A549 (cell line): ENCODE measurements at regions not wholly inside any gene's neighbourhood (a gene's known extent, or its start where the extent isn't known, plus 50 kb on each side); places are given as distances from the start of the nearest gene placed in this dataset.

ENCODE experiments used
- ATAC-seq, 2 experiments: fragments of 200-7000 bp in 1 of 2; fragments of >200 bp in 1 of 2; cut with Nextera tagmentation in 1 of 2; cut with Tn5 transposase in 1 of 2; 3 replicates each; pipeline versions ENCODE4 v1.8.0 to v1.9.1; 2018 to 2020; ENCODE audit warnings: mild to moderate bottlenecking in 1 of 2, moderate library complexity in 1 of 2
- CTCF ChIA-PET: fragments of 300-600 bp; sonication (Branson Sonifier 250); formaldehyde crosslinking; extraction: SDS; loops from one replicate; lab custom pipeline; 2021; ENCODE audit warnings: antibody characterized with exemption, inconsistent platforms; lab: Yijun Ruan, JAX
- POLR2A ChIA-PET: fragments of 350-600 bp; formaldehyde crosslinking; extraction: SDS; loops from one replicate; lab custom pipeline; 2021; ENCODE audit warnings: antibody characterized with exemption, inconsistent platforms; lab: Yijun Ruan, JAX
- DNase-seq, 2 experiments: peaks; one replicate each; pipeline versions ENCODE4 v3.0.0 to v3.0.0-alpha.2; 2011 to 2016; ENCODE audit warnings: low read depth in 1 of 2, low spot score in 1 of 2
- FAIRE-seq: peaks from 2 replicates; lab custom pipeline; 2011; peaks lifted over from hg19 to GRCh38; lab: Jason Lieb, UNC
- H3K27ac ChIP-seq, 2 experiments: fragments of >200 bp; sonication (Bioruptor Twin); formaldehyde crosslinking; 3 replicates each; pipeline ENCODE4 v1.5.1; 2016 to 2017
- H3K4me1 ChIP-seq: fragments of >200 bp; sonication (Bioruptor Twin); formaldehyde crosslinking; 3 replicates; pipeline ENCODE4 v1.6.1; 2016
- H3K4me2 ChIP-seq: fragments of >200 bp; sonication (Bioruptor Twin); formaldehyde crosslinking; 3 replicates; pipeline ENCODE4 v1.6.1; 2016
- H3K4me3 ChIP-seq: fragments of >200 bp; sonication (Bioruptor Twin); formaldehyde crosslinking; 3 replicates; pipeline ENCODE4 v1.5.1; 2016
- H3K9me3 ChIP-seq: fragments of >200 bp; sonication (Bioruptor Twin); formaldehyde crosslinking; 3 replicates; pipeline ENCODE4 v1.6.1; 2016
- BCL3 ChIP-seq: fragments of >200 bp; sonication (Bioruptor Twin); formaldehyde crosslinking; IDR thresholded peaks from 3 replicates; pipeline ENCODE4 v1.6.1; 2016
- BHLHE40 ChIP-seq: IDR thresholded peaks from 2 replicates; pipeline ENCODE4 v1.6.1; 2012; ENCODE audit warnings: low read depth, low read length, inconsistent platforms
- CBX8 ChIP-seq: fragments of 200-600 bp; sonication (generic); IDR thresholded peaks from 2 replicates; pipeline ENCODE4 v1.6.1; 2016
- CHD2 ChIP-seq: fragments of 150-350 bp; IDR thresholded peaks from 2 replicates; pipeline ENCODE4 v1.6.1; 2014; ENCODE audit warnings: low read length; ENCODE audit not compliant: partially characterized antibody
- CHD4 ChIP-seq: fragments of 200-600 bp; sonication (generic); IDR thresholded peaks from 2 replicates; pipeline ENCODE4 v1.6.1; 2016; ENCODE audit warnings: antibody characterized with exemption, mild to moderate bottlenecking, borderline replicate concordance
- EHF ChIP-seq: fragments of 250-450 bp; sonication (Bioruptor Pico); IDR thresholded peaks from 2 replicates; pipeline ENCODE4 v1.5.0; 2020; ENCODE audit warnings: mild to moderate bottlenecking
- EHMT2 ChIP-seq: fragments of 200-600 bp; sonication (generic); IDR thresholded peaks from 2 replicates; pipeline ENCODE4 v1.6.1; 2016; ENCODE audit warnings: antibody characterized with exemption, low read depth, mild to moderate bottlenecking, moderate library complexity
- EP300 ChIP-seq, 2 experiments: fragments of >200 bp; sonication (Bioruptor Twin); formaldehyde crosslinking; IDR thresholded peaks; 2 replicates in 1 of 2; 3 replicates in 1 of 2; pipeline ENCODE4 v1.6.1; 2016 to 2017
- ESRRA ChIP-seq: fragments of 150-350 bp; IDR thresholded peaks from 2 replicates; pipeline ENCODE4 v1.6.1; 2014; ENCODE audit warnings: mild to moderate bottlenecking, low read length, borderline replicate concordance
- FOSL2 ChIP-seq, 2 experiments: fragments of 450-650 bp in 1 of 2; fragments of >200 bp in 1 of 2; sonication (Bioruptor Twin) in 1 of 2; formaldehyde crosslinking; IDR thresholded peaks; 2 replicates each; pipeline versions ENCODE4 v1.5.0 to v1.6.1; 2016 to 2020; ENCODE audit warnings: mild to moderate bottlenecking in 1 of 2, moderate library complexity in 1 of 2
- HDAC2 ChIP-seq: fragments of 200-600 bp; sonication (generic); IDR thresholded peaks from 2 replicates; pipeline ENCODE4 v1.6.1; 2016
- HES2 ChIP-seq: fragments of >200 bp; sonication (Bioruptor Twin); formaldehyde crosslinking; IDR thresholded peaks from 2 replicates; pipeline ENCODE4 v1.6.1; 2016
- HEYL ChIP-seq: fragments of 250-450 bp; sonication (Bioruptor Pico); IDR thresholded peaks from 2 replicates; pipeline ENCODE4 v1.8.0; 2021; ENCODE audit warnings: mild to moderate bottlenecking, moderate library complexity
- HOXA7 ChIP-seq: fragments of 250-450 bp; sonication (Bioruptor Pico); IDR thresholded peaks from 2 replicates; pipeline ENCODE4 v1.5.0; 2020; ENCODE audit warnings: mild to moderate bottlenecking, moderate library complexity
- HOXB5 ChIP-seq: fragments of 250-450 bp; sonication (Bioruptor Pico); IDR thresholded peaks from 2 replicates; pipeline ENCODE4 v1.5.0; 2020; ENCODE audit warnings: mild to moderate bottlenecking, moderate library complexity
- JUN ChIP-seq, 2 experiments: fragments of >200 bp; sonication (Bioruptor Twin); formaldehyde crosslinking; IDR thresholded peaks; 2 replicates in 1 of 2; 3 replicates in 1 of 2; pipeline ENCODE4 v1.6.1; 2016 to 2017
- JUNB ChIP-seq: fragments of >200 bp; sonication (Bioruptor Twin); formaldehyde crosslinking; IDR thresholded peaks from 2 replicates; pipeline ENCODE4 v1.6.1; 2016
- MAX ChIP-seq: IDR thresholded peaks from 2 replicates; pipeline ENCODE4 v1.6.1; 2012
- MAZ ChIP-seq: fragments of 150-350 bp; IDR thresholded peaks from 2 replicates; pipeline ENCODE4 v1.6.1; 2014; ENCODE audit warnings: antibody characterized with exemption, low read depth, low read length, borderline replicate concordance
- NPAS2 ChIP-seq: fragments of 250-450 bp; sonication (Bioruptor Pico); IDR thresholded peaks from 2 replicates; pipeline ENCODE4 v1.8.0; 2022; ENCODE audit warnings: mild to moderate bottlenecking, moderate library complexity, borderline replicate concordance
- PHF8 ChIP-seq: fragments of 200-600 bp; sonication (generic); IDR thresholded peaks from 2 replicates; pipeline ENCODE4 v1.6.1; 2016; ENCODE audit warnings: low read depth, mild to moderate bottlenecking, antibody characterized with exemption, moderate library complexity, borderline replicate concordance
- RAD21 ChIP-seq, 2 experiments: fragments of >200 bp in 1 of 2; sonication (Bioruptor Twin) in 1 of 2; formaldehyde crosslinking in 1 of 2; IDR thresholded peaks in 1 of 2; conservative IDR thresholded peaks in 1 of 2; 2 replicates in 1 of 2; 3 replicates in 1 of 2; pipeline ENCODE4 v1.6.1; 2012 to 2018; ENCODE audit warnings: inconsistent platforms in 1 of 2
- RFX5 ChIP-seq: fragments of 450-650 bp; IDR thresholded peaks from 2 replicates; pipeline ENCODE4 v1.7.1; 2014; ENCODE audit warnings: antibody characterized with exemption, mild to moderate bottlenecking, moderate library complexity
- RNF2 ChIP-seq: fragments of 200-600 bp; sonication (generic); IDR thresholded peaks from 2 replicates; pipeline ENCODE4 v1.6.1; 2016; ENCODE audit warnings: low read depth, mild to moderate bottlenecking, antibody characterized with exemption, moderate library complexity, borderline replicate concordance
- SREBF2 ChIP-seq: fragments of 450-650 bp; IDR thresholded peaks from 2 replicates; pipeline ENCODE4 v1.6.1; 2014; ENCODE audit warnings: mild to moderate bottlenecking, moderate library complexity
- USF2 ChIP-seq: fragments of 450-650 bp; IDR thresholded peaks from 2 replicates; pipeline ENCODE4 v1.6.1; 2014; ENCODE audit warnings: antibody characterized with exemption
- ZSCAN20 ChIP-seq: fragments of 250-450 bp; sonication (Bioruptor Pico); IDR thresholded peaks from 2 replicates; pipeline ENCODE4 v1.8.0; 2022; ENCODE audit warnings: mild to moderate bottlenecking, moderate library complexity
- WGBS: methylation state at CpG from one replicate; pipeline ENCODE4 v1.1.6; 2017; ENCODE audit errors: missing lambda C conversion rate; 5-methylcytosine and 5-hydroxymethylcytosine counted together
- TF ChIP-seq, protein P1 (sequence below): fragments of 150-350 bp; IDR thresholded peaks from 2 replicates; pipeline ENCODE4 v1.6.1; 2014; ENCODE audit warnings: low read depth, mild to moderate bottlenecking, low read length
- TF ChIP-seq, protein P2 (sequence below): fragments of >200 bp; sonication (Bioruptor Twin); formaldehyde crosslinking; IDR thresholded peaks from 3 replicates; pipeline ENCODE4 v1.5.1; 2016
- TF ChIP-seq, protein P3 (sequence below): fragments of 250-450 bp; sonication (Bioruptor Pico); IDR thresholded peaks from 2 replicates; pipeline ENCODE4 v1.5.0; 2020; ENCODE audit warnings: low read depth, mild to moderate bottlenecking, moderate library complexity

GRCh38 chr2:57527685-57528084, 518.9 kb upstream of the VRK2 start:
- DNase-seq = no peak
- ATAC-seq = no peak
- no peak overlapping the region for H3K4me3 ChIP-seq
- no peak for FAIRE-seq
- H3K27ac ChIP-seq = no peak overlapping the region
- WGBS = 0% methylated on average over 1 of the region's 1 CpG
- no peak overlapping the region for H3K4me2 ChIP-seq
- POLR2A ChIA-PET = no interaction called here
- no peaks in the 10 kb centered on the region for H3K9me3 ChIP-seq
- CTCF ChIA-PET = interaction anchor here (0.7 to 1.3 kb wide), 2 partner anchors 12 to 942 kb away, joined by 3 read pairs; no protein-coding TSS in a partner anchor
- H3K4me1 ChIP-seq = no peaks in the 10 kb centered on the region
- TF ChIP-seq ZSCAN20 (CRISPR knock-in tag) (no peak), HOXA7 (CRISPR knock-in tag) (no peak), RNF2 (no peak), HOXB5 (CRISPR knock-in tag) (no peak), RFX5 (no peak), EHMT2 (no peak), CBX8 (no peak), USF2 (no peak), JUN (IDR thresholded peaks at IDR 0.05) (no peak), SREBF2 (no peak), RAD21 (conservative IDR thresholded peaks at IDR 0.05 in 1 of 2, IDR thresholded peaks at IDR 0.05 in 1 of 2) (no peak), EHF (CRISPR knock-in tag) (no peak), CHD4 (no peak), HES2 (no peak), FOSL2 (IDR thresholded peaks at IDR 0.05) (no peak), FOSL2 (CRISPR knock-in tag; IDR thresholded peaks at IDR 0.05) (no peak)
- TF ChIP-seq, protein P1, sequence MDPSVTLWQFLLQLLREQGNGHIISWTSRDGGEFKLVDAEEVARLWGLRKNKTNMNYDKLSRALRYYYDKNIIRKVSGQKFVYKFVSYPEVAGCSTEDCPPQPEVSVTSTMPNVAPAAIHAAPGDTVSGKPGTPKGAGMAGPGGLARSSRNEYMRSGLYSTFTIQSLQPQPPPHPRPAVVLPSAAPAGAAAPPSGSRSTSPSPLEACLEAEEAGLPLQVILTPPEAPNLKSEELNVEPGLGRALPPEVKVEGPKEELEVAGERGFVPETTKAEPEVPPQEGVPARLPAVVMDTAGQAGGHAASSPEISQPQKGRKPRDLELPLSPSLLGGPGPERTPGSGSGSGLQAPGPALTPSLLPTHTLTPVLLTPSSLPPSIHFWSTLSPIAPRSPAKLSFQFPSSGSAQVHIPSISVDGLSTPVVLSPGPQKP = no peak

- no peak overlapping the region for H3K4me3 ChIP-seq
- H3K9me3 ChIP-seq = no peaks in the 10 kb centered on the region
- no peak overlapping the region for H3K27ac ChIP-seq
- ChIA-PET POLR2A (no interaction called here), CTCF (interaction anchor here (1.3 to 1.6 kb wide), 2 partner anchors 13 to 31 kb away, joined by 3 to 4 read pairs; no protein-coding TSS in a partner anchor)
- no peak for DNase-seq
- no peak for TF ChIP-seq EP300 (IDR thresholded peaks at IDR 0.05)
- TF ChIP-seq HEYL = no peak
- TF ChIP-seq MAZ = no peak
- no peak for TF ChIP-seq JUNB
- TF ChIP-seq CHD4 = no peak
- TF ChIP-seq PHF8 = no peak
- no peak for TF ChIP-seq JUN (IDR thresholded peaks at IDR 0.05)
- no peak for TF ChIP-seq HDAC2
- TF ChIP-seq BHLHE40 = no peak
- TF ChIP-seq, protein P2, sequence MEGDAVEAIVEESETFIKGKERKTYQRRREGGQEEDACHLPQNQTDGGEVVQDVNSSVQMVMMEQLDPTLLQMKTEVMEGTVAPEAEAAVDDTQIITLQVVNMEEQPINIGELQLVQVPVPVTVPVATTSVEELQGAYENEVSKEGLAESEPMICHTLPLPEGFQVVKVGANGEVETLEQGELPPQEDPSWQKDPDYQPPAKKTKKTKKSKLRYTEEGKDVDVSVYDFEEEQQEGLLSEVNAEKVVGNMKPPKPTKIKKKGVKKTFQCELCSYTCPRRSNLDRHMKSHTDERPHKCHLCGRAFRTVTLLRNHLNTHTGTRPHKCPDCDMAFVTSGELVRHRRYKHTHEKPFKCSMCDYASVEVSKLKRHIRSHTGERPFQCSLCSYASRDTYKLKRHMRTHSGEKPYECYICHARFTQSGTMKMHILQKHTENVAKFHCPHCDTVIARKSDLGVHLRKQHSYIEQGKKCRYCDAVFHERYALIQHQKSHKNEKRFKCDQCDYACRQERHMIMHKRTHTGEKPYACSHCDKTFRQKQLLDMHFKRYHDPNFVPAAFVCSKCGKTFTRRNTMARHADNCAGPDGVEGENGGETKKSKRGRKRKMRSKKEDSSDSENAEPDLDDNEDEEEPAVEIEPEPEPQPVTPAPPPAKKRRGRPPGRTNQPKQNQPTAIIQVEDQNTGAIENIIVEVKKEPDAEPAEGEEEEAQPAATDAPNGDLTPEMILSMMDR = no peak
- TF ChIP-seq NPAS2 (CRISPR knock-in tag) = no peak
- TF ChIP-seq, protein P3, sequence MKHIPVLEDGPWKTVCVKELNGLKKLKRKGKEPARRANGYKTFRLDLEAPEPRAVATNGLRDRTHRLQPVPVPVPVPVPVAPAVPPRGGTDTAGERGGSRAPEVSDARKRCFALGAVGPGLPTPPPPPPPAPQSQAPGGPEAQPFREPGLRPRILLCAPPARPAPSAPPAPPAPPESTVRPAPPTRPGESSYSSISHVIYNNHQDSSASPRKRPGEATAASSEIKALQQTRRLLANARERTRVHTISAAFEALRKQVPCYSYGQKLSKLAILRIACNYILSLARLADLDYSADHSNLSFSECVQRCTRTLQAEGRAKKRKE (CRISPR knock-in tag) = no peak
- no peak for TF ChIP-seq ESRRA
- TF ChIP-seq HES2 = no peak
- no peak for TF ChIP-seq BCL3
- TF ChIP-seq CHD2 = no peak
- no peak for TF ChIP-seq MAX
- no peak for FAIRE-seq
- no peak for ATAC-seq
- no peaks in the 10 kb centered on the region for H3K4me1 ChIP-seq
- no peak overlapping the region for H3K4me2 ChIP-seq
- 27% methylated on average over 3 of the region's 3 CpGs for WGBS
Measured at GRCh38 chr2:57528499-57528898, 518.1 kb upstream of the VRK2 start.
